WTC11 (cell line): ENCODE measurements at regions not wholly inside any gene's neighbourhood (a gene's known extent, or its start where the extent isn't known, plus 50 kb on each side); places are given as distances from the start of the nearest gene placed in this dataset.

Experiments used
- ATAC-seq: fragments of 200-7000 bp; cut with Tn5 transposase; 2 replicates; pipeline ENCODE4 v1.10.0; 2021; ENCODE audit warnings: mild to moderate bottlenecking, moderate library complexity
- CTCF ChIA-PET: fragments of 300-600 bp; sonication (Branson Sonifier 250); formaldehyde crosslinking; loops from one replicate; lab custom pipeline; 2021; ENCODE audit warnings: antibody characterized with exemption; lab: Charles Lee
- POLR2A ChIA-PET: fragments of 350-600 bp; sonication (Branson Sonifier 250); formaldehyde crosslinking; loops from one replicate; lab custom pipeline; 2021; ENCODE audit warnings: antibody characterized with exemption; lab: Charles Lee
- DNase-seq: peaks from one replicate; pipeline ENCODE4 v3.0.0; 2021; ENCODE audit warnings: low spot score
- H3K27ac Mint-ChIP-seq: 2 replicates; pipeline ENCODE4 v1.8.0; 2021; ENCODE audit warnings: mixed read lengths
- H3K27me3 Mint-ChIP-seq: 2 replicates; pipeline ENCODE4 v1.8.0; 2021; ENCODE audit warnings: low read depth, mild to moderate bottlenecking, moderate library complexity, mixed read lengths
- H3K36me3 Mint-ChIP-seq: 2 replicates; pipeline ENCODE4 v1.8.0; 2021; ENCODE audit warnings: mixed read lengths
- H3K4me1 Mint-ChIP-seq: 2 replicates; pipeline ENCODE4 v1.8.0; 2022; ENCODE audit warnings: mixed read lengths
- H3K4me3 Mint-ChIP-seq: 2 replicates; pipeline ENCODE4 v1.8.0; 2021; ENCODE audit warnings: mild to moderate bottlenecking, moderate library complexity, mixed read lengths
- H3K9me3 Mint-ChIP-seq: 2 replicates; pipeline ENCODE4 v1.8.0; 2021; ENCODE audit warnings: mixed read lengths
- ATF1 ChIP-seq: sonication (generic); formaldehyde crosslinking; IDR thresholded peaks from 2 replicates; pipeline ENCODE4 v1.8.1; 2023; ENCODE audit warnings: mild to moderate bottlenecking, moderate library complexity, missing genetic modification reagents
- CREM ChIP-seq: sonication (generic); formaldehyde crosslinking; IDR thresholded peaks from 2 replicates; pipeline ENCODE4 v1.8.1; 2022; ENCODE audit warnings: mild to moderate bottlenecking, missing genetic modification reagents, moderate library complexity
- E2F5 ChIP-seq: sonication (generic); formaldehyde crosslinking; IDR thresholded peaks from 2 replicates; pipeline ENCODE4 v1.8.1; 2022; ENCODE audit warnings: mild to moderate bottlenecking, moderate library complexity, missing genetic modification reagents
- ELF4 ChIP-seq: sonication (generic); formaldehyde crosslinking; IDR thresholded peaks from 2 replicates; pipeline ENCODE4 v1.8.1; 2022; ENCODE audit warnings: low read depth, mild to moderate bottlenecking, moderate library complexity, missing genetic modification reagents
- EMX1 ChIP-seq: fragments of 250-450 bp; sonication (Bioruptor Pico); IDR thresholded peaks from 2 replicates; pipeline ENCODE4 v1.8.0; 2021; ENCODE audit warnings: mild to moderate bottlenecking
- GABPB1 ChIP-seq: sonication (generic); formaldehyde crosslinking; IDR thresholded peaks from 2 replicates; pipeline ENCODE4 v1.8.1; 2023; ENCODE audit warnings: mild to moderate bottlenecking, missing genetic modification reagents
- GRHL2 ChIP-seq: fragments of 250-450 bp; sonication (Bioruptor Pico); IDR thresholded peaks from 2 replicates; pipeline ENCODE4 v1.8.0; 2022; ENCODE audit warnings: mild to moderate bottlenecking, moderate library complexity; ENCODE audit not compliant: insufficient replicate concordance, severe bottlenecking
- GTF2I ChIP-seq: fragments of 250-450 bp; sonication (Bioruptor Pico); conservative IDR thresholded peaks from 2 replicates; pipeline ENCODE4 v1.4.0; 2021; ENCODE audit warnings: mild to moderate bottlenecking
- NFYB ChIP-seq: sonication (generic); formaldehyde crosslinking; conservative IDR thresholded peaks from 2 replicates; pipeline ENCODE4 v1.8.0; 2022; ENCODE audit warnings: low read depth, missing genetic modification reagents
- TEAD4 ChIP-seq: sonication (generic); formaldehyde crosslinking; IDR thresholded peaks from 2 replicates; pipeline ENCODE4 v1.8.0; 2022; ENCODE audit warnings: mild to moderate bottlenecking, missing genetic modification reagents
- ZBTB43 ChIP-seq: sonication (generic); formaldehyde crosslinking; IDR thresholded peaks from 2 replicates; pipeline ENCODE4 v1.8.1; 2023; ENCODE audit warnings: mild to moderate bottlenecking, missing genetic modification reagents
- ZNF232 ChIP-seq: sonication (generic); formaldehyde crosslinking; IDR thresholded peaks from 2 replicates; pipeline ENCODE4 v1.8.0; 2022; ENCODE audit warnings: mild to moderate bottlenecking, missing genetic modification reagents
- ZNF263 ChIP-seq: sonication (generic); formaldehyde crosslinking; IDR thresholded peaks from 2 replicates; pipeline ENCODE4 v1.8.1; 2022; ENCODE audit warnings: low read depth, mild to moderate bottlenecking, moderate library complexity, missing genetic modification reagents
- ZNF317 ChIP-seq: sonication (generic); formaldehyde crosslinking; IDR thresholded peaks from 2 replicates; pipeline ENCODE4 v1.8.1; 2023; ENCODE audit warnings: low read depth, mild to moderate bottlenecking, moderate library complexity, missing genetic modification reagents, borderline replicate concordance
- ZNF423 ChIP-seq: fragments of 250-450 bp; sonication (Bioruptor Pico); IDR thresholded peaks from 2 replicates; pipeline ENCODE4 v2.1.2; 2022; ENCODE audit warnings: mild to moderate bottlenecking, moderate library complexity
- ZNF671 ChIP-seq: fragments of 250-450 bp; sonication (Bioruptor Pico); IDR thresholded peaks from 2 replicates; pipeline ENCODE4 v1.8.0; 2021; ENCODE audit warnings: mild to moderate bottlenecking
- TF ChIP-seq, protein P1 (sequence below): fragments of 250-450 bp; sonication (Bioruptor Pico); IDR thresholded peaks from 2 replicates; pipeline ENCODE4 v2.1.2; 2022; ENCODE audit warnings: mild to moderate bottlenecking, moderate library complexity
- TF ChIP-seq, protein P2 (sequence below): sonication (generic); formaldehyde crosslinking; IDR thresholded peaks from 2 replicates; pipeline ENCODE4 v1.8.1; 2023; ENCODE audit warnings: mild to moderate bottlenecking, missing genetic modification reagents, borderline replicate concordance
- TF ChIP-seq, protein P3 (sequence below): sonication (generic); formaldehyde crosslinking; IDR thresholded peaks from 2 replicates; pipeline ENCODE4 v1.8.0; 2023; ENCODE audit warnings: missing genetic modification reagents
- TF ChIP-seq, protein P4 (sequence below): sonication (generic); formaldehyde crosslinking; IDR thresholded peaks from 2 replicates; pipeline ENCODE4 v1.8.1; 2022; ENCODE audit warnings: low read depth, mild to moderate bottlenecking, moderate library complexity, missing genetic modification reagents, borderline replicate concordance

- TF ChIP-seq, protein P1, sequence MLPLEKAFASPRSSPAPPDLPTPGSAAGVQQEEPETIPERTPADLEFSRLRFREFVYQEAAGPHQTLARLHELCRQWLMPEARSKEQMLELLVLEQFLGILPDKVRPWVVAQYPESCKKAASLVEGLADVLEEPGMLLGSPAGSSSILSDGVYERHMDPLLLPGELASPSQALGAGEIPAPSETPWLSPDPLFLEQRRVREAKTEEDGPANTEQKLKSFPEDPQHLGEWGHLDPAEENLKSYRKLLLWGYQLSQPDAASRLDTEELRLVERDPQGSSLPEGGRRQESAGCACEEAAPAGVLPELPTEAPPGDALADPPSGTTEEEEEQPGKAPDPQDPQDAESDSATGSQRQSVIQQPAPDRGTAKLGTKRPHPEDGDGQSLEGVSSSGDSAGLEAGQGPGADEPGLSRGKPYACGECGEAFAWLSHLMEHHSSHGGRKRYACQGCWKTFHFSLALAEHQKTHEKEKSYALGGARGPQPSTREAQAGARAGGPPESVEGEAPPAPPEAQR = no peak
- TF ChIP-seq ZNF263 (CRISPR knock-in tag) = no peak
- TF ChIP-seq GABPB1 (CRISPR knock-in tag) = no peak
These were observed 207.9 kb upstream of the SALL3 start (continued) for GRCh38 chr18:78771496-78772359.

DNA sequence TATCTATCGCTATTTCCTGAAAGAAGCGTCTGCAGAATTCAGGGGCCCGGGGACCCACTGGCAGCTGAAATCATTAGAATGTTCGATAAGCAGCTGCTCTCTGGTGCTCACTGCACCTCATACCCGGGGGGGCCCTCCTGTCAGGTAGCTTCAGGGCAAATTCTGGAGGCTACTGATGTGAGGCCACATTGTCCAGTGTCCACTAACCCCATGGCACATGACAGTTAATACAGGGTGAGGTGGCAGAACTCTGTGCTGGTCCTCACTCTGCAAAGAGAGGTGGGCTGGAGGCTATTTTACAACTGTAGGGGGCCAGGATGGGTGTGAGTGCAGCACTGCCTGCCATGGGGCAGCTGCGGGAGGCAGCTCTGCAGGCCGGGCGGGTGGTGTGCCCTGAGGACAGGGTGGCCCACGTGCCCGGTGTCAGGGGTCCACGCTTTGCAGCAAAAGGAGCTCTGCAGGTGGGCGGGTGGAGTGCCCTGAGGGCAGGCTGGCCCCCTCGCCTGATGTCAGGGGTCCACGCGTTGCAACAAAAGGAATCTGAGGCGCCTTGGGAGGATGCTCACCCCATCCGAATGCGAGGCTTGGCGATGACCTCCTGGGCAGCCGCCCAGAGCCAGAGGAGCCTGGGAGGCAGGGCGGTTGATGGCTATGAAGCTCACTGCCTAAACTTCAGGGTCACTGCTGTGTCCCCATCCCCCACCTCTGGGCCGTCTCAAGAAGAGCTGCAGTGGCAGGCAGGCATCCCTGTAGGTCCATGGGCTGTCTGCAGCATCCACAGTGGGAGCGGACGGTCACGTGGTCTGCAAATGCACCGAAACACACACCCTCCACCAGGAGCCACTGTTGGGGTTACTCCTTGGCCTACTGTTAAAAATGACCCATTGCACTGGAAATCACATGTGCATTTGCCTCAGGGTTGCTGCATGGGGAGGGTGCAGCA lies 207.0 kb upstream of the SALL3 start:
- Mint-ChIP-seq H3K36me3 (peaks cover 10% of the 10 kb centered on the region; the same call in 1 of the 2 replicates), H3K4me1 (peaks cover 23% of the 10 kb centered on the region), H3K9me3 (peaks cover 5% of the 10 kb centered on the region; the same call in 1 of the 2 replicates), H3K27me3 (no peaks in the 10 kb centered on the region; the same call in 1 of the 2 replicates), H3K4me3 (no peak overlapping the region), H3K27ac (no peak overlapping the region)
- ChIA-PET POLR2A (no interaction called here), CTCF (interaction anchor here (1.1 kb wide), 1 partner anchor 103 kb away, joined by 6 read pairs; no protein-coding TSS in a partner anchor)
- TF ChIP-seq ATF1 (CRISPR knock-in tag) (no peak), ZBTB43 (no peak), ZNF423 (no peak), ZNF671 (CRISPR knock-in tag) (no peak), EMX1 (CRISPR knock-in tag) (no peak), ELF4 (CRISPR knock-in tag) (no peak), NFYB (no peak), GRHL2 (CRISPR knock-in tag) (no peak), TEAD4 (CRISPR knock-in tag) (no peak), CREM (CRISPR knock-in tag) (no peak), ZNF232 (CRISPR knock-in tag) (no peak), ZNF317 (no peak), E2F5 (no peak), GTF2I (no peak)
- TF ChIP-seq, protein P2, sequence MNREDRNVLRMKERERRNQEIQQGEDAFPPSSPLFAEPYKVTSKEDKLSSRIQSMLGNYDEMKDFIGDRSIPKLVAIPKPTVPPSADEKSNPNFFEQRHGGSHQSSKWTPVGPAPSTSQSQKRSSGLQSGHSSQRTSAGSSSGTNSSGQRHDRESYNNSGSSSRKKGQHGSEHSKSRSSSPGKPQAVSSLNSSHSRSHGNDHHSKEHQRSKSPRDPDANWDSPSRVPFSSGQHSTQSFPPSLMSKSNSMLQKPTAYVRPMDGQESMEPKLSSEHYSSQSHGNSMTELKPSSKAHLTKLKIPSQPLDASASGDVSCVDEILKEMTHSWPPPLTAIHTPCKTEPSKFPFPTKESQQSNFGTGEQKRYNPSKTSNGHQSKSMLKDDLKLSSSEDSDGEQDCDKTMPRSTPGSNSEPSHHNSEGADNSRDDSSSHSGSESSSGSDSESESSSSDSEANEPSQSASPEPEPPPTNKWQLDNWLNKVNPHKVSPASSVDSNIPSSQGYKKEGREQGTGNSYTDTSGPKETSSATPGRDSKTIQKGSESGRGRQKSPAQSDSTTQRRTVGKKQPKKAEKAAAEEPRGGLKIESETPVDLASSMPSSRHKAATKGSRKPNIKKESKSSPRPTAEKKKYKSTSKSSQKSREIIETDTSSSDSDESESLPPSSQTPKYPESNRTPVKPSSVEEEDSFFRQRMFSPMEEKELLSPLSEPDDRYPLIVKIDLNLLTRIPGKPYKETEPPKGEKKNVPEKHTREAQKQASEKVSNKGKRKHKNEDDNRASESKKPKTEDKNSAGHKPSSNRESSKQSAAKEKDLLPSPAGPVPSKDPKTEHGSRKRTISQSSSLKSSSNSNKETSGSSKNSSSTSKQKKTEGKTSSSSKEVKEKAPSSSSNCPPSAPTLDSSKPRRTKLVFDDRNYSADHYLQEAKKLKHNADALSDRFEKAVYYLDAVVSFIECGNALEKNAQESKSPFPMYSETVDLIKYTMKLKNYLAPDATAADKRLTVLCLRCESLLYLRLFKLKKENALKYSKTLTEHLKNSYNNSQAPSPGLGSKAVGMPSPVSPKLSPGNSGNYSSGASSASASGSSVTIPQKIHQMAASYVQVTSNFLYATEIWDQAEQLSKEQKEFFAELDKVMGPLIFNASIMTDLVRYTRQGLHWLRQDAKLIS (CRISPR knock-in tag) = no peak
- TF ChIP-seq, protein P3, sequence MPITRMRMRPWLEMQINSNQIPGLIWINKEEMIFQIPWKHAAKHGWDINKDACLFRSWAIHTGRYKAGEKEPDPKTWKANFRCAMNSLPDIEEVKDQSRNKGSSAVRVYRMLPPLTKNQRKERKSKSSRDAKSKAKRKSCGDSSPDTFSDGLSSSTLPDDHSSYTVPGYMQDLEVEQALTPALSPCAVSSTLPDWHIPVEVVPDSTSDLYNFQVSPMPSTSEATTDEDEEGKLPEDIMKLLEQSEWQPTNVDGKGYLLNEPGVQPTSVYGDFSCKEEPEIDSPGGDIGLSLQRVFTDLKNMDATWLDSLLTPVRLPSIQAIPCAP (CRISPR knock-in tag) = no peak
- TF ChIP-seq, protein P4, sequence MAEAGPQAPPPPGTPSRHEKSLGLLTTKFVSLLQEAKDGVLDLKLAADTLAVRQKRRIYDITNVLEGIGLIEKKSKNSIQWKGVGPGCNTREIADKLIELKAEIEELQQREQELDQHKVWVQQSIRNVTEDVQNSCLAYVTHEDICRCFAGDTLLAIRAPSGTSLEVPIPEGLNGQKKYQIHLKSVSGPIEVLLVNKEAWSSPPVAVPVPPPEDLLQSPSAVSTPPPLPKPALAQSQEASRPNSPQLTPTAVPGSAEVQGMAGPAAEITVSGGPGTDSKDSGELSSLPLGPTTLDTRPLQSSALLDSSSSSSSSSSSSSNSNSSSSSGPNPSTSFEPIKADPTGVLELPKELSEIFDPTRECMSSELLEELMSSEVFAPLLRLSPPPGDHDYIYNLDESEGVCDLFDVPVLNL = no peak
- no peak for DNase-seq
- ATAC-seq = no peak
